Activated gamma-delta T cell treated with anti-CD3 and anti-CD28 coated beads, Interleukin-2, amount 50 U/mL, for 16 hours (primary cell): ENCODE measurements at regions not wholly inside any gene's neighbourhood (a gene's known extent, or its start where the extent isn't known, plus 50 kb on each side); places are given as distances from the start of the nearest gene placed in this dataset.

Experiments
- DNase-seq: peaks from one replicate; pipeline ENCODE4 v3.0.0-alpha.2; 2020; ENCODE audit warnings: low read depth

GRCh38 chr6:14455876-14456648 is 338.5 kb downstream of the CD83 start:
- no peak for DNase-seq

GRCh38 chr6:14456941-14457340 is 339.4 kb downstream of the CD83 start:
- DNase-seq, result no peak

GRCh38 chr6:14458669-14459266 is 341.2 kb downstream of the CD83 start:
- DNase-seq, result no peak

- DNase-seq, result no peak
Measured at GRCh38 chr6:14459315-14459714, 341.7 kb downstream of the CD83 start.

GRCh38 chr6:14460556-14460955 is 343.0 kb downstream of the CD83 start:
- no peak for DNase-seq

GRCh38 chr6:14462135-14462534 is 344.6 kb downstream of the CD83 start:
- DNase-seq, result no peak

GRCh38 chr6:14462566-14462965 is 345.0 kb downstream of the CD83 start:
- DNase-seq, result no peak

- DNase-seq, result no peak
Measured at GRCh38 chr6:14463110-14463509, 345.5 kb downstream of the CD83 start.

- DNase-seq, result no peak
Measured at GRCh38 chr6:14464055-14464454, 346.5 kb downstream of the CD83 start.

GRCh38 chr6:14464716-14465115 is 347.1 kb downstream of the CD83 start:
- no peak for DNase-seq

- no peak for DNase-seq
Measured at GRCh38 chr6:14466278-14466677, 348.7 kb downstream of the CD83 start.

- no peak for DNase-seq
Measured at GRCh38 chr6:14467591-14467990, 350.0 kb downstream of the CD83 start.

GRCh38 chr6:14468647-14469321 is 351.2 kb downstream of the CD83 start:
- DNase-seq, result no peak

GRCh38 chr6:14470101-14470500 is 352.5 kb downstream of the CD83 start:
- no peak for DNase-seq

- no peak for DNase-seq
Measured at GRCh38 chr6:14470671-14471070, 353.1 kb downstream of the CD83 start.

GRCh38 chr6:14472255-14472985 is 354.8 kb downstream of the CD83 start:
- no peak for DNase-seq

- DNase-seq, result no peak
Measured at GRCh38 chr6:14472986-14473337, 355.4 kb downstream of the CD83 start.

- no peak for DNase-seq
Measured at GRCh38 chr6:14474816-14475215, 357.2 kb downstream of the CD83 start.

- DNase-seq, result no peak
Measured at GRCh38 chr6:14475306-14475705, 357.7 kb downstream of the CD83 start.

- DNase-seq, result no peak
Measured at GRCh38 chr6:14476793-14477531, 359.4 kb downstream of the CD83 start.

- DNase-seq, result no peak
Measured at GRCh38 chr6:14477559-14477958, 360.0 kb downstream of the CD83 start.
